MM.1S (cell line): ENCODE measurements at regions not wholly inside any gene's neighbourhood (a gene's known extent, or its start where the extent isn't known, plus 50 kb on each side); places are given as distances from the start of the nearest gene placed in this dataset.

Experiments
- DNase-seq: peaks from one replicate; pipeline ENCODE4 v3.0.0-alpha.2; 2015
- H2AFZ ChIP-seq: fragments of 300-600 bp; sonication (generic); 2 replicates; pipeline ENCODE4 v1.6.0; 2016; ENCODE audit warnings: antibody characterized with exemption, low read length
- H3F3A ChIP-seq: fragments of 300-600 bp; sonication (generic); 2 replicates; pipeline ENCODE4 v1.6.1; 2016; ENCODE audit warnings: mild to moderate bottlenecking, antibody characterized with exemption, low read length, moderate library complexity, mixed read lengths; ENCODE audit not compliant: insufficient read depth
- H3K27ac ChIP-seq: fragments of 300-600 bp; sonication (generic); 2 replicates; pipeline ENCODE4 v1.5.1; 2016; ENCODE audit warnings: mild to moderate bottlenecking, low read length
- H3K27me3 ChIP-seq: fragments of 300-600 bp; sonication (generic); replicated peaks from 2 replicates; pipeline ENCODE4 v1.6.0; 2016; ENCODE audit warnings: low read length; ENCODE audit not compliant: insufficient read depth
- H3K36me3 ChIP-seq: fragments of 300-600 bp; sonication (generic); replicated peaks from 2 replicates; pipeline ENCODE4 v1.6.1; 2016; ENCODE audit warnings: mild to moderate bottlenecking, low read length, mixed read lengths; ENCODE audit not compliant: insufficient read depth
- H3K4me1 ChIP-seq: fragments of 300-600 bp; sonication (generic); 2 replicates; pipeline ENCODE4 v1.6.1; 2016; ENCODE audit warnings: low read length, mixed read lengths
- H3K4me2 ChIP-seq: fragments of 300-600 bp; sonication (generic); 2 replicates; pipeline ENCODE4 v1.6.0; 2016; ENCODE audit warnings: low read depth, low read length
- H3K4me3 ChIP-seq: fragments of 300-600 bp; sonication (generic); 2 replicates; pipeline ENCODE4 v1.5.1; 2016; ENCODE audit warnings: low read length, mixed read lengths
- H3K79me2 ChIP-seq: fragments of 300-600 bp; sonication (generic); 2 replicates; pipeline ENCODE4 v1.6.1; 2016; ENCODE audit warnings: mixed run types, low read length, mixed read lengths
- H3K9ac ChIP-seq: fragments of 300-600 bp; sonication (generic); 2 replicates; pipeline ENCODE4 v1.6.1; 2016; ENCODE audit warnings: low read length, mixed read lengths
- H3K9me2 ChIP-seq: fragments of 300-600 bp; sonication (generic); replicated peaks from 2 replicates; pipeline ENCODE4 v1.6.1; 2016; ENCODE audit warnings: mild to moderate bottlenecking, low read length, mixed read lengths; ENCODE audit not compliant: insufficient read depth
- H3K9me3 ChIP-seq: fragments of 300-600 bp; sonication (generic); replicated peaks from 2 replicates; pipeline ENCODE4 v1.6.1; 2016; ENCODE audit warnings: mild to moderate bottlenecking, low read length, mixed read lengths; ENCODE audit not compliant: insufficient read depth
- H4K20me1 ChIP-seq: fragments of 300-600 bp; sonication (generic); 2 replicates; pipeline ENCODE4 v1.6.1; 2016; ENCODE audit warnings: mild to moderate bottlenecking, low read length, moderate library complexity, mixed read lengths; ENCODE audit not compliant: insufficient read depth
- CTCF ChIP-seq: fragments of 300-600 bp; sonication (generic); IDR thresholded peaks from 2 replicates; pipeline ENCODE4 v1.5.1; 2016; ENCODE audit warnings: antibody characterized with exemption, low read length, mixed read lengths
- EZH2 ChIP-seq: fragments of 300-600 bp; sonication (generic); optimal IDR thresholded peaks from 2 replicates; pipeline ENCODE3; 2017; ENCODE audit warnings: low read depth, mild to moderate bottlenecking, antibody characterized with exemption, low read length, mixed read lengths
- EZH2phosphoT487 ChIP-seq: fragments of 300-600 bp; sonication (generic); IDR thresholded peaks from 2 replicates; pipeline ENCODE4 v1.6.1; 2018; ENCODE audit warnings: antibody characterized with exemption, low read length

DNA sequence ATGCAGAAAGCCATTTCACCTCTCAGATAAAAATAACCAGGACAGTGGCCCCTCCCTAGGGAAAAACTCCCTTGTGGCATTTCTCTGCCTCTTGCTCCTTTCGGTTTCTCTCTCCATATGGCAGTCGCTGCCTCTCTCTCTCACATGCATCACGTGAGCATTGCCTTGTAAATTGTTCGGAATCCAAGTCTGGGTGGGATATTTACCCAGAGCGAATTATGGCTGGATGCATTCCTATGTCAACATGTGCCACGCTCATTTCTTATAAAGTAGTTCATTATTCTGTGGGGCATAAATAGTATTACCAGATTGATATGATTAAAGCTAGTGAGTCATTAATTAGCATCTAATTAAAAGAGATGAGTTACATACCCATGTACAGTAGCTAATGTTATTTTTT, 392.9 kb downstream of the INSC start:
- DNase-seq, result no peak
- no peak for TF ChIP-seq CTCF
- TF ChIP-seq EZH2phosphoT487, result no peak
- TF ChIP-seq EZH2, result no peak
- H3K9me2 ChIP-seq, result no peaks in the 10 kb centered on the region
- H3F3A ChIP-seq, result no peaks in the 10 kb centered on the region
- no peak overlapping the region for H3K9ac ChIP-seq
- H3K36me3 ChIP-seq, result no peaks in the 10 kb centered on the region
- no peak overlapping the region for H2AFZ ChIP-seq
- H3K9me3 ChIP-seq, result no peaks in the 10 kb centered on the region
- H3K4me3 ChIP-seq, result no peak overlapping the region
- H3K79me2 ChIP-seq, result no peaks in the 10 kb centered on the region
- H3K27me3 ChIP-seq, result no peaks in the 10 kb centered on the region
- no peak overlapping the region for H3K27ac ChIP-seq
- H3K4me2 ChIP-seq, result no peak overlapping the region
- no peaks in the 10 kb centered on the region for H4K20me1 ChIP-seq
- H3K4me1 ChIP-seq, result no peaks in the 10 kb centered on the region

GRCh38 chr11:15509082-15509481, 394.4 kb downstream of the INSC start:
- Histone ChIP-seq H3K9me2 (no peaks in the 10 kb centered on the region), H3K36me3 (no peaks in the 10 kb centered on the region), H3K27me3 (no peaks in the 10 kb centered on the region), H3K79me2 (no peaks in the 10 kb centered on the region), H3K27ac (no peak overlapping the region), H3K9me3 (no peaks in the 10 kb centered on the region), H4K20me1 (no peaks in the 10 kb centered on the region), H3F3A (no peaks in the 10 kb centered on the region), H3K9ac (no peak overlapping the region), H3K4me3 (no peak overlapping the region), H2AFZ (no peak overlapping the region), H3K4me1 (no peaks in the 10 kb centered on the region), H3K4me2 (no peak overlapping the region)
- DNase-seq, result no peak
- TF ChIP-seq CTCF, result no peak
- TF ChIP-seq EZH2phosphoT487, result no peak

- H3K27ac ChIP-seq, result no peak overlapping the region
- no peaks in the 10 kb centered on the region for H3K4me1 ChIP-seq
- H4K20me1 ChIP-seq, result no peaks in the 10 kb centered on the region; the same call in 1 of the 2 replicates
- no peaks in the 10 kb centered on the region for H3K79me2 ChIP-seq
- H3K9ac ChIP-seq, result no peak overlapping the region
- H3K36me3 ChIP-seq, result no peaks in the 10 kb centered on the region
- no peak for TF ChIP-seq CTCF
- TF ChIP-seq EZH2, result no peak
- TF ChIP-seq EZH2phosphoT487, result no peak
- H3K4me3 ChIP-seq, result no peak overlapping the region
- H3K4me2 ChIP-seq, result no peak overlapping the region
- H3F3A ChIP-seq, result no peaks in the 10 kb centered on the region
- H3K9me2 ChIP-seq, result no peaks in the 10 kb centered on the region
- H3K27me3 ChIP-seq, result no peaks in the 10 kb centered on the region
- H3K9me3 ChIP-seq, result no peaks in the 10 kb centered on the region
- H2AFZ ChIP-seq, result no peak overlapping the region
- no peak for DNase-seq
These were observed 404.5 kb downstream of the INSC start for GRCh38 chr11:15519124-15519791.
